NCI-H446 treated with DMSO at 0.1 percent for 48 hours (cell line): ENCODE measurements at regions not wholly inside any gene's neighbourhood (a gene's known extent, or its start where the extent isn't known, plus 50 kb on each side); places are given as distances from the start of the nearest gene placed in this dataset.
"Not testable (repeated sequence)": the region's sequence is repeated elsewhere in the genome, so short reads cannot be mapped to it uniquely, and the experiment has no call there.

ENCODE experiments used
- DNase-seq: peaks from one replicate; lab custom pipeline; 2025; lab: John Stamatoyannopoulos, UW

DNA sequence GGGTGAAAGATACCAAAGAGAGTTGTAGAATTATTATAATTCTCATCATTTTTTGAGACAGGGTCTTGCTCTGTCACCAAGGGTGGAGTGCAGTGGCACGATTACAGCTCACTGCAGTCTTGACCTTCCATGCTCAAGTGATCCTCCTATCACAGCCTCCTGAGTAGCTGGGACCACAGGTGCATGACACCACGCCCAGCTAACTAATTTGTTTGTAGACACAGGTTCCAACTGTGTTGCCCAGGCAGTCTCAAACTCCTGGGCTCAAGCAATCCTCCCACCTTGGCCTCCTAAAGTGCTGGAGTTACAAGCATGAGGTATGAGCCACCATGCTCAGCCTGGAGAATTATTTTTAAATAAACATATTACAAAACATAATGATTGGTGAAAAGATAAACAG is 92.8 kb upstream of the MSH6 start:
- DNase-seq, result no peak

DNA sequence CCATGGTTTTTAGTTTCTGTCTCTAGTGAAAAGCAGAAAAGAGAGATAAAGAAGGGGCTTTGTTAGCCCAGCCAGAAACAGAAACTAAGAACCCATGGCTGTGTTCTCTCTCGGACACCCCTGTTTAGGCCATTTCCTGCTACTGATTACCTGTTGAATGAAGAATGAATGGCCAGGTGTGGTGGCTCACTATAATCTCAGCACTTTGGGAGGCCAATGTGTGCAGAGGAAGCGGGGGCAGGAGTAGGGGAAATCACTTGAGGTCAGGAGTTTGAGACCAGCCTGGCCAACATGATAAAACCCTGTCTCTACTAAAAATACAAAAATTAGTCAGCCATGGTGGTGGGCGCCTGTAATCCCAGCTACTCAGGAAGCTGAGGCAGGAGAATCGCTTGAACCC is 93.8 kb upstream of the MSH6 start:
- DNase-seq, result not testable (repeated sequence)

DNA sequence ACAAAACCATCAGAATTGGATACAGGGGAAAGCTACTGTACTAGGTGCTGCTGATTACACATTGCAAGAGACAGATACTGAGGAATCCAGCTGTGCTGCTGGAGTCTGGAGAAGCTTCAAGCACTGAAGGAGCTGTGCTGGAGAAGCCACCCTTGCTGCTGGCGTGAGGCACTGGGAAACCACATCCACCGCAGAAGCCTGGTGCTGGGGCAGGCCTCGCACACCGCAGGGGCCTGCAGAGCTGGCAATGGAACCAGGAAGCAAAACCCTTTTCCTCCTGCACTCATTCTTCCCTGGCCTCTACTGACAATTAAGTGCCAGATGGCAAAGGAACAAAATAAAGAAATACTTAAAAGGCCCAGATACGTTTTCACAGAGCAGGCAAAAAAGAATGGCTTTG is 94.4 kb upstream of the MSH6 start:
- DNase-seq, result peak; percentile 38

DNA sequence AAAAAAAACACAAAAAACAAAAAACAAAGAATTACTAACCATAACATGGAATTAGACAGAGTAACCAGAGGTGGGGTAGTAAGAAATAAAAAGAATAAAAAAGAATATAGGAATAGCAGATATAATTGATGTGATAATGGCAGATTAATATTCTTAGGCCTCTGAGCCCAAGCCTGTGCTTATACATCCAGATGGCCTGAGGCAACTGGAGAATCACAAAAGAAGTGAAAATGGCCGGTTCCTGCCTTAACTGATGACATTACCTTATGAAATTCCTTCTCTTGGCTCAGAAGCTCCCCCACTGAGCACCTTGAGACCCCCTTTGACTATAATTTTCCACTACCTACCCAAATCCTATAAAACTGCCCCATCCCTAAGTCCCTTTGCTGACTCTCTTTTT is 95.1 kb upstream of the MSH6 start:
- no peak for DNase-seq

DNA sequence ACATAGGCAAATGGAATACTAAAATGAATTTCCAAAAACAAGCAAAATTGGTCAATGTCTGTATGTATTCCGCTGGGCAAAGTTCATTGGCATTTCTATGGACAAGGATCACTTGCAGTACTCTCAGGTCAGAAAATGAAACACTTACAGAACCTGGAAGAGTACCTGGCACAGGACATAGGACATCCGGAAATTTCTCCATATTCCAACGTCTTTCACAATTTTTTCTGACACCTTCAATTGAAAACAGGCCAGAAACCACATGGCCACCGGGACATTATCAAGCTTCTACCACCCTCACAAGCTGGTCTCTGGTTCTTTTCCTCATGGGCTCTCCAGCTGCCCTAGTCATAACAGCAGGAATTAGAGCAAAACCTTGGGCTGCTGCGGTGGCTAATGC is 96.9 kb upstream of the MSH6 start:
- no peak for DNase-seq

DNA sequence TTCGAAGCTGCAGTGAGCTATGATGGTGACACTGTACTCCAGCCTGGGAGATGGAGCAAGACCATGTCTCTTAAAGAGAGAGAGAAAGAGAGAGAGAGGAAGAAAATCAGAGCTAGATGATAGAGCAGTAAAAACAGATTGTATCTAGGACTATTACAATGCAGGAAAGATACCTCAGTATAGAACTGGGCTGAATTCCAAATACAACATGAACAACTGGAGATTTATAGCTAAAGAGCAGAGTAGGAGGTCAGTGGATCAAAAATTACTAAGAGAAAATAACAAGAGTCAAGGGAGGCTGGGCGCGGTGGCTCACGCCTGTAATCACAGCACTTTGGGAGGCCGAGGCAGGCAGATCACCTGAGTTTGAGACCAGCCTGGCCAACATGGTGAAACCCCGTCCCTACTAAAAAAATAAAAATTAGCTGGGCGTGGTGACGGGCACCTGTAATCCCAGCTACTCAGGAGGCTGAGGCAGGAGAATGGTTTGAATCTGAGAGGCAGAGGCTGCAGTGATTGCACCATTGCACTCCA is 100.7 kb upstream of the MSH6 start:
- DNase-seq, result no peak

DNA sequence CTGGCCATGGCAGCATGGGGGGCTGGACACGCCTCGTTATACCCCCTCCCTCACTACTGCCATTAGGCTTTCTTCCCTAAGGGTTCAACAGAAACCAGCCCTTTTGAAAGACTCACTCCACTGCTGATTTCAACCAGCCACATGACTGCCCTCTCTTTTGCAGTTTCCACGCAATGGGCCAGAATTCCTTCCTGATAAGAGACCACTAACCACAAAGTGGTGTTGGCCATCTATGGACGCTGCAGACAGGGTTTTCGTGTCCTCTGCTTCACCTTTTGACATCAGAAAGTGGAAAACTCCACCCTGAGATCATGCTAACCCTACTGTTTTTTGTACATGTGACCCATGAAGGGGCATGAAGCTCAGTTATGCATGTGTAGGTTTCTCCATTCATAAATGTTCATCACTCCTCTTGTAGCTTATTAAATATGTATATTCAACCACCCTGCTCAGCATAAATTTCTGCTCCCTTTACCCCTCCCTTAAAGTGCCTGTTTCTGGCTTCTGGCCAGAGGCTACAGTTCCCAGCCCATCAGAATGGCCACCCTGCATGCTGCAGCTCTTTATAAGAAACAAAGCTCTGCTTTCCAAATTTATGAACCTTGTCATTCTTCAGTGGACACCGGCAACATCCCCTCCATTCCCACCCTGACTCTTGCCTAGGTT is 105.6 kb upstream of the KCNK12 start:
- DNase-seq, result no peak

DNA sequence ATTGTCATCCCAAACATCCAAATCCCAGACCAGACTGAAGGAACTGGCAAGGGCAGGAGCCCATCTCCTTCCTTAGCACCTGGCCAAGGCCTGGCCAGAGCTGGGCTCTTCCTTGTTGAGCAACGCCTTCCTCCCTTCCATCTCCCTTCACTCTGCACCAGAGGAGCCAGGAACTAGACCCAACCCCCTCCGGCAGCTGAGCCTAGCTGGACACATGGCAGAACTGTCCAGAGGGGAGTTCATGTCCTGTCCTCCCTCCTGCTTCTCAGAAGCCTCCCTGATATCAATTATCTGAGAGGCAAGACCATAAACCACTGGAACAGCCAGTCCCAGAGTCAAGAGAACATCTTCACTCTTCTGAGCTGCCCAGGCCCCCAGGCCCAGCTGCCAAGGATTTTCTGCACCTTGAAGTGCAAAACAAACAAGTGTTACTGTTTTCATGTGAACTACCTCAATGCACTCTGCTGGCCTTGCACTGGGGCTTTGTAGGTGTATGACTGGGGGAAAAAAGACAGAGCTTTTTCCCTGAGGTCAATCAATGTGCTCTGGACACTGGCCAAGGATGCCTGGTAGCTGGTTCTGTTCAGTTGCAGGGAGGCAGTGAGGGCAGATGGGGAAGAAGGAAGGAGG is 104.5 kb upstream of the KCNK12 start:
- no peak for DNase-seq

DNA sequence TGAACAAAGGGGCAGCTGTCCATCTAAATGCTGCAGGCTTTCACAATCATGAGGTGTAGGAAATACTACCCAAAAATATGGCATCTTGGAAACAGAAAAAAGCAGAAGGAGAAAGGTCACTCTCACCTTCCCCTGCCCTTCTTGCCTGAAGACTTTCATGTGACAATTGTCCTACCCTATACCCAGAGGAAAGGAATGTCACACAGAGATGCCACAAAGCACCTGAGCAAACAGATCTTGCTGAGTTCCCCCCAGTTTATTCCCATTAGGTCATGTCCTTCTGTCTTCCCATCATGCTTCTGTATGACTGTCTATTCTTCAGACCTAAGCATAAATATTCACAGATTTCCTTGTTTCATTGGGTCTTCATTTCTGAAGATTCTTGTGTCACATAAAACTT is 95.5 kb upstream of the KCNK12 start:
- DNase-seq, result no peak

DNA sequence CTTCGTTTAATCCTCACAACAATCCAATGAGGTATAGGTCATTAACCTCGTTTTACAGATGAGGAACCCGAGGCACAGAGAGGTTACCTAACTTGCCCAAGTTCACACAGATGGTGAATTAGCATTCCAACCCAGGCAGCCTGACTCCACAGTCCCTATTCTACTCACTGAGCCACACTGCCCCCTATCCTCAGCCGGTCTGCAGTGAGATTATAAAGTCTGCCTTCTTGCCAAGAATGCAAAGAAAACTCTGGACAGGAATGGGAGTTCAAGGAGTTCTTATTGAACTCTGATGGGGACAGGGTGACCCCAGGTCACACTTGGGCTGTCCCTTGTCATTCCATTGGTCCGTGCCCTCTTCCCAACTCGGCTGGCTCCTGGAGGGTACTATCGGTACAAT is 94.0 kb upstream of the KCNK12 start:
- no peak for DNase-seq

DNA sequence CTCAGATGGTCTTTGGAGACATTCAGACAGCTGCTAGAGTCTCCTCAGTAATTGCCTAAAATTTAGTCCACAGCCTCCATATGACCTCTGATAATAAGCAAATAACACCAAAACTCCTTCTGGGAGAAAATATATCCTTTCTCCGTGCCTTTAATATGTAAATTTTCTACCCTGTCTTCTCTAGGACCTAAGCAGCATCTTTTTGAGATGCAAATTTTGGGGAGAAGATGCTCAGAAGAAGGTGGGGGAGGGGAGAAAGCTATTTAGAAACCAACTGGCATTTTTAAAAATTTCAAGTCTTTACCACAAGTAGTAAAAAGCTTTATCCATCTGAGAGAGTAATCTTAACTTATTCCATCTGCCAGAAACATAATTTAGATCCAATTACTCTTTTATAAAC is 91.8 kb upstream of the KCNK12 start:
- no peak for DNase-seq

DNA sequence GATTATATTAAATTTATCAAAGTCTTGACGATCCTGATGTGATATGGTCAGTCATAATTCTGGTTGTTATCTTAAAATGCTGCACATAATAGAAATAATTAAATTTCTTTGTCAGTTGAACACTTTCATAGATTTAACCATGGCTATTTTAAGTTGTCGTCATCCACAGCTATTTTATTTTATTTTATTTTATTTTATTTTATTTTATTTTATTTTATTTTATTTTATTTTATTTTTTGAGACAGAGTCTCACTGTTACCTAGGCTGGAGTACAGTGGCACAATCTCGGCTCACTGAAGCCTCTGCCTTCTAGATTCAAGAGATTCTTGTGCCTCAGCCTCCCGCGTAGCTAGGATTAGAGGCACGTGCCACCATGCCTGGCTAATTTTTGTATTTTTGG is 90.5 kb upstream of the KCNK12 start:
- no peak for DNase-seq

DNA sequence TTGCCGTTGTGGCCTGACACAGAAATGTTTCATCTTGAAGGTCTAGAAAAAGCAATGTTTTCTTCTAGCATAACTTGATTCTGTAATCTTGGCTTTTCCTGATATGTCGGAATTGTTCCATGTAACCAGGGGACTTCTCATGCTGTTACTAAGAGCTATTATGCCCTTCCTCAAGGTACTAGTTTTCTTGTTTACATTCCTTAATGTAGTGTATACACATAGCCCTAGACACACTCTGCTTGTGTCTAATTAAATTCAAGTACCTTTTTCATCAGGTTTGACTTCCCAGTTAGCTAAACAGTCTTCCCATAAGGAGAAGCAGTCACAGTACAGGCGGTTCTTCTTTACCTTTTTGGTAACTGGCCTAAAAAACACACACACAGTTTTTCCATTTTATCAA is 89.4 kb upstream of the KCNK12 start:
- DNase-seq, result no peak

DNA sequence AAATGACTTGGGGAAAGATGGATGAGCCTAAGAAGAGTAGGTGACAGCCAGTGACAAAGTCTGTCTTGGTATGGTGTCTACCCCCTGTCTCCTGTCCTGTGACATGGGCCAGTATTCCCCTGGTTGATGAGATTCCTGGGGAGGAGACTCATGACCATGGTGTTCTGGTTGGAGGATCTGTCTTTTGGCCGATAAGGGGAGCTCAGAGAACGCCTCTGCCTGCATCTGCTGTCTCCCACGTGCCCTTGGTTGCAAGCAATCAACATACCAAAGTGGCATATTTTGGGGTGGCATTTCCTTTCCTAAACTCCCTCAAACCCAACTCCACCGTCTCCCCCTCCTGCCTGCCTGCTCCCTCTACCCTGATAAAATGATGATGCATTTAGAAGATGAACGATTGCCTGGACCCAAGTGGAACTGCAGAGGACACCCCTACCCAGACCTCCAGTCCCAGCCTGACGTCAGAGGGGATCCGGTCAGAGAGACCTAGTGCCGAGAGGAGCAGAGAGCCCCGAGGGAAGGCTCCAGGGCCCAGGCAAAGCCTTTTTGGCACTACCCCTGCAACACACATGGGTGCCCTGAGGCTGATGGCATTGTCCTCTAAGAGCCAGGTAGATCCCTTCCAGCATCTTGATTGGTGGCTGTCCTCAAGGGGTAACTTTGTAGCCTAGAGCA is 88.0 kb upstream of the KCNK12 start:
- DNase-seq, result no peak

DNA sequence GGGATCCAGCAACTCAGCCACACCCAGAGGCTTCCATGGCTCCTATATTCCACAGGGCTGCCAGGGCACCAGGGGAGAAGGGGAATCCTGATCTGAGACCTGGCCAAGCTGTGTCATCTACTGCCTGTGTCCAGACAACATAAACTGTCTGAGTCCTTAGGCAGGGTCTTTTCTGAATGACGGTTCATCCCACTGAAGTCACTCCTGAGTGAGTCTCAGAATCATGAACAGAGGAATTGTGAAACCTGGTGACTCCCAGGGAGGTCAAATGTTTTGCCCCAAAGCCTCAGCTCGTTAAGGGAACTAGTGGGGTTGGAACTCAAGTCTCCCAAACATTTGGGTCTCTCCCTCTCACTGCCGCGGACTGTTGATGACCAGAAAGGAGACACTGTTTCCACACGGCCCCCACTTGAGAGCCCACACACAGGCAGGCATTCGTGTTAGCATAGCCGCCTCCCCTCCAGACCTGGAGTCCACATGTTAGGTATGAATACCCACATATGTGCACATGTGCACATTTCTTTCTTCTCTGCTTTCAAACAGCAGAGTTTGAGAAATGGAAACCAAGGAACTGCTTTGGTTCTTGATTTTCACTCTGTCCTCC is 87.2 kb upstream of the KCNK12 start:
- no peak for DNase-seq

DNA sequence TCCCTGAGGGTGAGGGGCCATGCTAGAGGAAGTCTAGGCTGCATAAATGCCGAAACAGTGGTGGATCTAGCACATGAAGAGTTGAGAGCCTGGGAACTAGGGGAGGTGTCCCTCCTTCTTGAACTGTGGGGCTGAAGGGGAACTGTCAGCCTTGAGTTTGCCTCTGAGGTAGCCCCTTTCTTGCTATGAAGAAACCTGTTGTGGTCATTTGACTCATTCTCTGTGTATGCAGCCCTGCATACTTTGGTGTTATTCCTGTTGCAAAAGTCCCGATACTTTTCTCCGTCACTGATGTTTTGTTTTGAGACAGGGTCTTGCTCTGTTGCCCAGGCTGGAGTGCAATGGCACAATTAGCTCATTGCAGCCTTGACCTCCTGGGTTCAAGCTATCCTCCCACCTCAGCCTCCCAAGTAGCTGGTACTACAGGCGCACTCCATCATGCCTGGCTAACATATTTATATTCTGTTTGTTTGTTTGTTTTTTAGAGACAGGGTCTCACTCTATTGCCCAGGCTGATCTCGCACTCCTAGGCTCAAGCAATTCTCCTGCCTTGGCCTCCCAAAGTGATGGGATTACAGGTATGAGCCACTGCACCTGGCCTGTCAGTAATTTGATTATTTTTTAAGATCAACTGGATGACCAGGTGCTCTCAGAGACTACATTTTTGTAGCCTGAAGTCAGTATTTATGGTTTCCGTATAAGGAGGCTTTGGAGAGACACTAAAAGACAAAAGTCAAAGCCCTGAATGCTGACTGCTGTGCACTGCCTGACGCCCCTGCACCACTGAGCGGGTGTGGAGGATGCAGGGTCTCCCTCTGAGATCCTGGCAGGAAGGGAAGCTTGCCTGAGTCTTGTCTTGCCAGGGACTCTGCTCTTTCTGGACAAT is 86.2 kb upstream of the KCNK12 start:
- DNase-seq, result no peak

DNA sequence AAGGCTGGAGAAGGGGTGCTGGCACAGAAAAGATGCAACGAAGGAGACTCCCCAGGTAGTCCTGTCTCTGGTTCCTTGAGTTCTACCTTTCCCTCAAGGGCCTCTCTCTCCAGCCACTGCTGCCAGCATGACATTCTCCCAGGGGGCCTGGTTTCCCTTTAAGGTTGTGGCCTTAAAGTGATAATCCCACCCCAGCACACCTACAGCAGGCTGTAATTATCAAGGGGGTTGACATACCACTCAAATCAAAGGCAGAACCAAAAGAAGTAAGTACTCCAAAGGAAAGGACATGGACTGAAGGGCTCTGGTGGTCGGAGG is 84.7 kb upstream of the KCNK12 start:
- no peak for DNase-seq

DNA sequence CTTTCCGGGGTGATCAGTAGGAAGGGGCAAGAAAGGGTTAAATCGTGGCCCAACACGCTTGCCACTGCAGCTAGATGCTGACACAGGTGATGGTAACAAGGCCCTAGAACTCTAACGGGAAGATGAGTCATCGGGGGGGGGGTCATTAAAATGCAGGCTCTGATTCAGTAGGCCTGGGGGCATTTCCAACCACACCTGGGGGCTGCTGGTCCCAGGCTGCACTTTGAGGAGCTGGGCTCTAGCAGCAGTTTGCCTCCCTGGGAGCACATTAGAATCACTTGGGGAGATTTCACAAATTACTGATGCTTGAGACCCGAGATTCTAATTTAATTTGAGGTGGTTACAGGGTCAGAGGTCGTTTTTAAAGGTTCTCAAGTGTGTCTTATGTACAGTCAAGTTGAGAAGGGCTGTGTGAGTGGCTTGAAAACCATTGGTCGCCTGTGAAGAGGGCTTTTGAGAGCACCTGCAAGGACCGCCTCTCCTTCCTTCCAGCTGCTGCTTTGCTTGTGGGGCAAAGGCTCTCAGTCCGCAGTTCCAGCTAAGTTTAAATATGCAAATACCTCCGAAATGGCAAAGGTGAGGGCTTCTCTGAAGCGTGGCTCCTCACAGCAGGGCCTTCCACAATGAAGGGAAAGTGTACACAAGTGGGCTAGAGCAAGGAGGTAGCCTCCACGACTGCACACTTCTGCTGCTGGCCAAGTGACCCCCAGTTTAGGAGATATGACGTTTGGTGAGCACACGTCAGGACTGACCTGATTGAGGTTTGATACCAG is 84.2 kb upstream of the KCNK12 start:
- DNase-seq, result no peak

DNA sequence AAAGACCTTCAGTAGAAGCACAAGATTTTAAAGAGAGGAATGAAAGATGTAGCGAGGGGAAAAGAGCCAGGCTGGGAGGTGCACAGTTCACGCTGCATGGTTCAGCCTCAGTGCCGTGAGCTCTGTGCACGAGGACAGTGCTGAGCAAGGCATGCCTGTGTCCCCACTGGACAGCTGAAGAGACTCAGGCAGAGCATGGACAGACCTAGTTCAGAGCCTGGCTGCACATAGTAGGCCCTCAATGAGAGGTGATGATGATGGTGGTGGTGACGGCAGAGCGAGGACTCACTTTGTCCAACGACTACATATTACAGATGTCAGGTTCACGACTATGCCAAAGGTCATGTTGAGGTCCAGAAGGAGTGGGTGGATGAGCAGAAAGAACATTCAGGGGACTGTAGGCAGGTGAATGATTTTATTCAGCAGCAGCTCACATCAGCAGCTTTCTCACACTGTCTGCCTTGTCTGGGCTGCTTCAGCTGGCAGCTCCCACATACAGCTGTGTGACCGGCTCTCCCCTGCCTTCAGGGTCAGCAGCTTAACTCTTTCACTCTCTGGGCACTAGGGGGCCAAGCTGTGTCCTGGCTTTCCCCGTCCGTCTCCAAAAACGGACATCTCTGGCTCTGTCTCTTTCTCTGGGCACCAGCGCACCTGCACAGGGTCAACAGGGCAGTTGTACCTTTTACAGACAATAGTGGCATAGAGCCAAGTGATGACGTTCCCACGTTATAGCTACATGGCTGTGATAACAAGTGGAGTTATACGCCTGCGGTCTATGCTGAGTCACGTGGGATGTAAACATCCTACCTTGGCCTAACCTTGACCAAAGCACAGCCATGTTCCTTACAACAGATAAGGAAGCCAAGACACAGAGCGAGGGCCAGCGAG is 83.4 kb upstream of the KCNK12 start:
- no peak for DNase-seq

DNA sequence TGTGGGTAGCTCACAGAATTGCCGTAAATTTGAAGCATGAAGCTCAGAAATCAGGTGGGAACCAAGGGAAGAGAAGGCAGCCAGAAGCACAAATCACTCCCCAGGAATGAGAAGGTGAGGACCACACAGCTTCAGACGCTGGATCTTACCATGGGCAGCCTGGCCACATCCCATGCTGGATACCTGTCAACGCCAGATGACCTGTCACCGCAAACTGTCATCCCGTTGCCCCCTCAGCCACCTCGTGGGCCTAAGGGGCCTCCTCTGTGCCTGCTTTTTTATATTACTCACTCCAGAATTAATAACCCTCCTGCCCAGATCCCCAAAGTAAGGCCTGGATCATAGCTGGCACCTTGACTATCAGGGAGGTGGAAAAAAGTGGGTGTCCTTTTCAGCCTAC is 82.3 kb upstream of the KCNK12 start:
- DNase-seq, result no peak
